GM18499 (cell line): ENCODE measurements at regions not wholly inside any gene's neighbourhood (a gene's known extent, or its start where the extent isn't known, plus 50 kb on each side); places are given as distances from the start of the nearest gene placed in this dataset.

Experiments used
- ATAC-seq: cut with Tn5 transposase; IDR thresholded peaks from one replicate; pipeline ENCODE4 v1.9.1; 2021; ENCODE audit warnings: moderate number of reproducible peaks; ENCODE audit not compliant: insufficient read depth, unreplicated experiment

DNA sequence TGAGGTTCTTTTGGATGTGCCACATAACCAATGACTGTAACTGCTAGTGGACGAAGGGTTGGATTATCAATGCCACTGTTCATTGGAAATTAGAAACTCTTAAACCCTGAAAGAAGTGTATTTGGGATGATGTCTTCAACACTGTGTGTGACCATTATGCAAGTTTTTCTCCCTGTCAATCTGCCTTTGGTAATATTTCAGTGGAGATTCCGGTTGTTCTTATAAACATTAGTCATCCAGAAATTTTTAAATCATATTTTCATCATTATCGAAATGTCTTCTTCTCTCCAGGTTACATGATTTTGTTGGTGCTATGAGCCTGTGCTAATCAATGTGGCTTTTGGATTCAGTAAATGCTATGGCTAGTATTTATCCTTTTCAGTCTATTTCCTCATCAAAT, 61.7 kb upstream of the KLF6 start:
- no peak for ATAC-seq

DNA sequence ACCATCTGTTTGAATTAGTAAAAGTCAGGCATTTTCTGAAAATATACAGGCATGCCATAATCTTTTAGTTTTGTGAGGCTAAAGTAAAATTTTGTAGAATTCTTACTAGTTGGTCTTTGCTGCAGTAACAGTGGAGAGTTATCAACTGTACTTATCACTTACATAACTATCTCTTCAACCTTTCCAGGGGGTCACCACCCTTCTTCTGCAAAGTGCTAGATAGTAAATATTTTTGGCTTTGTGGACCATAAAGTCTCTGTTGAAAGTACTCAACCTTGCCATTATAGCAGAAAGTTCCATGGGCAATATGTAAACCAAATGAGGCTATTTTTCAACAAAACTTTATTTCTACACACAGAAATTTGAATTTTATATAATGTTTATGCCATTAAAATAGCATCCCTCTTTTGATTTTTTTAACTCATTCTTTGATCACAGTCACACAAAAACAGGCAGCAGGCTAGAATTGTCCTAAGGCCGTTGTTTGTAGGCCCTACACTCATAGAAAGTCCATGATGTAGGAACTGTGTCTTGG, 59.5 kb upstream of the KLF6 start:
- ATAC-seq = no peak

DNA sequence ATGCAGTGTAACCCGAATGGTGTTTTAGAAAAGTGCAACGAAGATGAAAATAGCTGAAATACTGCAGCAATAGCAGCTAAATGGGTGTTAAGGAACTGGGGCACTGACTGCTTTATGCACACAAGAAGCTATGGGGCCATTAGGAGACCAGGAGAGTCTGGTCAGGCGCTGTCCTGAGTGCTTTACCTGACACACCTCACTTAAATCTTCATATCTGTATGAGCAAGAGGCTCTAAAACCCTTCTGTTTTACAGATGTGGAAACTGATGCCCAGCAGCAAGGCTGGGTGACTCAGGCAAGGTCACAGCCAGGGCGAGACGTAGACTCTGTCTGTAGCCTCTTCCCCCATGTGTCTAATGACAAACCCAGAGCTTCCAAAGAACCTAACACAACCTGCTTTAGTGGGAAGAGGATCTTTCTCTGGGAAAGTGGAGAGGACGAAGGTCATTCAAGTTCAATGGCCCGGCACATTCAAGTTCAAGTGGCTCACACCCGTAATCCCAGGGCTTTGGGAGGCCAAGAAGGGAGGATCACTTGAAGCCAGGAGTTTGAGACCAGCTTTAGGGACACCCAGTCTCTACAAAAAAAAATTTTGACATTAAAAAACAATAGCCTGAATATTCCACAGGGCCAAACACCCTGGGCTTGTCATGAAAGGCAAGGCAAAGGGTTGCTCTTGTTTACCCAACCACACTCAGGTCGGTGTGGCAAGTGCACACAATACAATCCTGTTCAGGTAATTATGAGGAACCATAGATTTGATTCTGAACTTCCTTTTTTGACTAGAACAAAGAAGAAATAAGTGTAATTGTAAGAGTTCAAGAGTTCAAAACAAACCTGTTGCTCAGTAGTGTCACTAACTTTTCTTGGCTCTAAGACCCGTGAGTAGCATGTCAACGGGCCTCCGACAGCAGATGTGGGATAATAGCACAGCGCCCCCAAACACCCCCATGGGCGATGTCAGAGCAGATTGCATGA, 53.7 kb upstream of the KLF6 start:
- no peak for ATAC-seq

DNA sequence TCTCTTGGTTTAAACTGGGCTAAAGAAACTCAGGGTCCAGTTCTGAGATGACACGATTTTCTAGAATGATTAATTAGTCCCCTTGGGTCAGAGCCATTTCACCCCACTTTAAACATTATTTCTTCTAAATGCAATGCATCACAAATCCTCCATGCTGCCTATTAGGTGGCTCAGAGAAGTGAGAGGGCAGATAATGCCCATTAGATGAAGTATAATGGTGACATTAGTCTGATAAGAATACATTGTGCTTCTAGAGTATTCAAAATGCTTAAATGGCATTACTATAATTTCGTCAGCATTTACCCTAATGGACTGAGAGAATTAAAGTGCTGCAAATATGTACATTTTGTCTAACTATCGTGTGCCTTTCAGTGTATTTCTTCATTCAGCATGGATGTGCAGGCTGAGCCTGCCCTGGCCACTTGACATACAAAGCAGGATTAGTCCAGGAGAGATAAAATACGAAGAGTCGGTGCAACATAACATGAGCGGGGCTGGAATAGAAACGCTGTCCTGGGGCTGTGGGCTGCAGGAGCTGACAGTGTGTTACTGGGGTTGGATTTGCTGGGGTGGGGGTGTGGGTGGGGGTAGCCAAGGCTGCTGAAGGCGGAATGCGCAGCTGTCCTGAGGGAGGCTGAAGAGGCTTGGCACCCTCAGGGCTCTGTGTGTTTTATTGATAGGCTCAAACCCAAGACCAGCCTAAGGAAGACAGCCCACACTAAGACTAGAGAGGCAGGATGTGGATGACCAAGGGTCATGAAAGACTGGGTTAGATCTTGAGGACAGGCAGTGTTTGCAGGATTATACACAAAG, 52.8 kb upstream of the KLF6 start:
- ATAC-seq = no peak

DNA sequence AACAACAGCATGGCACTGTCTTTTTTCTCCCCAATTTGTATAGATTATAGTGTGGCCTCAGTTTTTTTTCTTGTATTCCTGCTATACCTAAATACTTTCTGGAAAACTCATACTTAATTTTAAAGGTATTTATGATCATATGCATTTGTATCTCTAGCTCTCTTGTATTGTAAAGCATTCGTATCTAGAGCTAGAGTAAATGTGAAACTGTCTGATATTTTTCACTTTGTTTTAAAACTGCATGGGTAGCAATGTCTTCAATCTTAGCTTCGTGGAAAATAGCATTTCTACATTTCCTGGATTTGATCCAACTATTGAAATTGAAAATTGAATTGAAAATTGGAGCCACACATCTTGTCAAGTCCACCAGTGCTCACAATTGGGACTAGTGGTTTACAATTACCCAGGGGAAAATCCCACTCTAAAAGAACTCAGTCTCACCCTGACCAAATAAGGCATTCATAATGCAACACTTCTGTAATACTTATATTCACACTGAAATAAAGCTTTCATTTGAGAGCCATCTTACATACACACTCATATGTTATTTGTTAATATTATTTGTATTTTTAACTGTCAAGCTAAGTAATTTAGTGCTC, 51.3 kb upstream of the KLF6 start:
- ATAC-seq = no peak

DNA sequence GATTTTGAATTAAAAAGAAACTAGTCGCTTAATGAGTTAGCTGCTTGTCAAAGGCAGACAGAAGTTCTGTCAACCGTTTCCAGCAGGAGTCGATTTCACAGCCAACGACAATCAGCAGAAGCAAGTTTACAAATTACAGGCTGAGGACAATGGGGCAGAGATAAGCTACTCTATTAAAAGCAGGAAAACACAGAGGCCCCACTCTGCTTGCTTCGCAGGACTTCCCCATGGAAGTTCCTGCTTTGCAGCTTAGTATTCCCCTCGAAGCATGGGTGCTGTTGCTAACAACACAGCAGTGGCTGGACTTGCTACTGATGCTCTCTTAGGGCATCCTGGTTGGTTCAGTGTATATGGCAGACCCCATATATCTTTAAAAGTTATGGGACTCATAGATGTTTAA, 50.8 kb upstream of the KLF6 start:
- no peak for ATAC-seq

DNA sequence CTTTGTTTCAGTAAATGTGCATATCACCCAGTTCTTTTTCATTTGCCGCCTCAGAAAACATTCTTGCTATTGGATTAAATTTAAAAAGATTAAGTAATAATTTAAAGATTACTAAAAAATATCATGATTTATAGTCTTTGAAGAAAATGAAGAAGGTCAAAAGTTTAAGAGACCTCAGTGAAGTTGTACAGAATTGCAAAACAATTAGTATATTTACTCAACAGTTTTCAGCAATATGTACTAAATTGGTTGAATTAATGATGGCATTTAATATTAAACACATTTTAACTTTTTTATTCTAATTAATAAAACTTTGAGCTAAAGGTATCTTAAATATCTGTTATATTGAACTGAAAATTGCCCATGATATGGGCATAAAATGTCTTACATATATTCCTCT, 49.9 kb upstream of the KLF6 start:
- no peak for ATAC-seq
